Endothelial cell of umbilical vein (primary cell): ENCODE measurements at regions not wholly inside any gene's neighbourhood (a gene's known extent, or its start where the extent isn't known, plus 50 kb on each side); places are given as distances from the start of the nearest gene placed in this dataset.

ENCODE experiments used
- BruUV-seq: library from RNA; stranded (reverse); fragments of 400-500 nt; replicated peaks from 2 replicates; lab custom pipeline; 2021; lab: Mats Ljungman, UMichigan
- CTCF ChIA-PET: fragments of 300-600, 350-600 bp; sonication (Branson Sonifier 250); formaldehyde crosslinking; loops from one replicate; lab custom pipeline; 2021; ENCODE audit warnings: antibody characterized with exemption, inconsistent platforms; lab: Charles Lee
- POLR2A ChIA-PET: fragments of 300-600, 350-600 bp; sonication (Branson Sonifier 250); formaldehyde crosslinking; loops from one replicate; lab custom pipeline; 2021; ENCODE audit warnings: antibody characterized with exemption, inconsistent platforms; lab: Charles Lee
- DNase-seq: peaks from one replicate; pipeline ENCODE4 v3.0.0-alpha.2; 2011; ENCODE audit warnings: low read depth, low spot score
- FAIRE-seq: peaks from 2 replicates; lab custom pipeline; 2011; peaks lifted over from hg19 to GRCh38; lab: Jason Lieb, UNC
- H2AFZ ChIP-seq: 2 replicates; pipeline ENCODE4 v1.6.0; 2012; ENCODE audit warnings: low read depth, low read length, control low read depth, inconsistent platforms
- H3K27ac ChIP-seq: 2 replicates; pipeline ENCODE4 v1.5.1; 2011; ENCODE audit warnings: low read depth, mild to moderate bottlenecking, control low read depth, low read length, moderate library complexity; ENCODE audit not compliant: insufficient read depth
- H3K27me3 ChIP-seq, 2 experiments: 2 replicates each; pipeline versions ENCODE4 v1.6.0 to v1.6.1; 2011; ENCODE audit warnings: low read length in 2 of 2, mixed read lengths in 1 of 2; ENCODE audit not compliant: control insufficient read depth in 2 of 2, insufficient read depth in 2 of 2
- H3K36me3 ChIP-seq, 2 experiments: 2 replicates in 1 of 2; 3 replicates in 1 of 2; pipeline ENCODE4 v1.5.1; 2011; ENCODE audit warnings: low read length in 2 of 2, mild to moderate bottlenecking in 1 of 2, moderate library complexity in 1 of 2; ENCODE audit not compliant: control insufficient read depth in 2 of 2, insufficient read depth in 2 of 2; ENCODE audit errors: extremely low read depth in 1 of 2
- H3K4me1 ChIP-seq: 3 replicates; pipeline ENCODE4 v1.5.1; 2011; ENCODE audit warnings: mild to moderate bottlenecking, low read length; ENCODE audit not compliant: control insufficient read depth, insufficient read depth; ENCODE audit errors: extremely low read depth
- H3K4me2 ChIP-seq: 2 replicates; pipeline ENCODE4 v1.6.1; 2011; ENCODE audit warnings: low read length, control low read depth, mixed read lengths; ENCODE audit not compliant: insufficient read depth
- H3K4me3 ChIP-seq, 3 experiments: fragments of 200-600 bp in 1 of 3; sonication (generic), shearing (Covaris generic) in 1 of 3; replicated peaks in 1 of 3; 2 replicates each; pipeline ENCODE4 v1.5.1; 2011 to 2016; ENCODE audit warnings: control low read depth in 3 of 3, low read length in 3 of 3, mild to moderate bottlenecking in 2 of 3, inconsistent platforms in 1 of 3, low read depth in 1 of 3, moderate library complexity in 1 of 3; ENCODE audit not compliant: insufficient read depth in 1 of 3
- H3K79me2 ChIP-seq: 2 replicates; pipeline ENCODE4 v1.6.0; 2012; ENCODE audit warnings: low read length, inconsistent platforms; ENCODE audit not compliant: control insufficient read depth, insufficient read depth
- H3K9ac ChIP-seq: replicated peaks from 2 replicates; pipeline ENCODE3; 2011; ENCODE audit warnings: low read length, control low read depth; ENCODE audit not compliant: insufficient read depth; ENCODE audit errors: extremely low read depth
- H3K9me1 ChIP-seq: replicated peaks from 3 replicates; pipeline ENCODE4 v1.6.0; 2011; ENCODE audit warnings: mild to moderate bottlenecking, low read length; ENCODE audit not compliant: control insufficient read depth, insufficient read depth; ENCODE audit errors: extremely low read depth
- H3K9me3 ChIP-seq: replicated peaks from 2 replicates; pipeline ENCODE4 v1.5.1; 2012; ENCODE audit warnings: low read length, inconsistent platforms; ENCODE audit not compliant: control insufficient read depth, insufficient read depth
- H4K20me1 ChIP-seq: replicated peaks from 2 replicates; pipeline ENCODE3; 2011; ENCODE audit warnings: mild to moderate bottlenecking, low read length; ENCODE audit not compliant: control insufficient read depth, insufficient read depth; ENCODE audit errors: extremely low read depth
- EZH2 ChIP-seq: IDR thresholded peaks from 2 replicates; pipeline ENCODE4 v1.6.1; 2012; ENCODE audit warnings: borderline replicate concordance, low read depth, mild to moderate bottlenecking, moderate library complexity, low read length, inconsistent platforms; ENCODE audit not compliant: severe bottlenecking
- FOS ChIP-seq: IDR thresholded peaks from 2 replicates; pipeline ENCODE4 v1.6.1; 2011; ENCODE audit warnings: mild to moderate bottlenecking, low read length, moderate library complexity, borderline replicate concordance; ENCODE audit not compliant: insufficient read depth
- GATA2 ChIP-seq: IDR thresholded peaks from 2 replicates; pipeline ENCODE4 v1.7.0; 2011; ENCODE audit warnings: low read depth, mild to moderate bottlenecking, moderate library complexity, mixed read lengths, low read length; ENCODE audit not compliant: insufficient read length, insufficient read depth
- JUN ChIP-seq: IDR thresholded peaks from 2 replicates; pipeline ENCODE4 v1.6.1; 2011; ENCODE audit warnings: borderline replicate concordance, low read depth; ENCODE audit not compliant: insufficient read length, insufficient read depth
- MYC ChIP-seq: IDR thresholded peaks from one replicate; pipeline ENCODE4 v1.6.1; 2011; ENCODE audit warnings: mild to moderate bottlenecking, low read depth, low read length
- POLR2A ChIP-seq: IDR thresholded peaks from 2 replicates; pipeline ENCODE4 v1.6.1; 2012; ENCODE audit warnings: low read depth, mild to moderate bottlenecking, control low read depth, low read length
- POLR2AphosphoS5 ChIP-seq: IDR thresholded peaks from 2 replicates; pipeline ENCODE4 v1.6.1; 2012; ENCODE audit warnings: low read depth, mild to moderate bottlenecking, control low read depth, low read length, moderate library complexity; ENCODE audit not compliant: insufficient read depth
- dilution Hi-C: fragments of 300-500 bp; cut with MboI; formaldehyde crosslinking; loops from one replicate; pipeline ENCODE4 v1.15.0; 2019; ENCODE audit warnings: low sequenced_read_pairs; ENCODE audit not compliant: extremely low pct_ligation_motif_present
- intact Hi-C: fragments of 100-400 bp; cut with micrococcal nuclease; formaldehyde crosslinking; loops from one replicate; pipeline ENCODE4 v1.10.0; 2022
- TF ChIP-seq, protein P1 (sequence below): IDR thresholded peaks from 2 replicates; pipeline ENCODE4 v1.6.1; 2011; ENCODE audit not compliant: insufficient read depth, insufficient read length
- TF ChIP-seq, protein P2 (sequence below), 2 donors: IDR thresholded peaks; 1 replicate in 1 of 2; 2 replicates in 1 of 2; pipeline ENCODE4 v1.5.1; 2011; ENCODE audit warnings: low read length in 2 of 2, mild to moderate bottlenecking in 2 of 2, moderate library complexity in 2 of 2, control low read depth in 1 of 2, inconsistent platforms in 1 of 2, low read depth in 1 of 2; ENCODE audit not compliant: insufficient read depth in 1 of 2; ENCODE audit errors: extremely low read depth in 1 of 2

DNA sequence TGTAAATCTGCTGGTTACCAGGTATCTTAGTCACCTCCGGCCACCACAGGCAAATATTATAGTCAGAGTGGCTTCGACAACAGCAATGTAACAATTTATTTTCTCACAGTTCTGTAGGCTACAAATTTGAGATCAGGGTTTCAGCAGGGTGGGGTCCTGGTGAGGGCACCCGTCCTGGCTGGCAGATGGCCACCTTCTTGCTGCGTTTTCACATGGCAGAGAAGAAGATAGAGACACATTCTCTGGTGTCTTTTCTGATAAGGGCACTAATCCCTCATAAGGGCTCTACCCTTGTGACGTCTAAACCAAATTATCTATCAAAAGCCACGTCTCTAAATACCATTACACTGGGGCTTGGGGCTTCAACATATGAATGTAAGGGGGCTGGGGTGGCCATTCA, 843.2 kb upstream of the FANCL start:
- H3K4me2 ChIP-seq: no peak overlapping the region
- H3K9ac ChIP-seq: no peak overlapping the region
- intact Hi-C loops (no loop called here), dilution Hi-C loops (no loop called here)
- ChIA-PET POLR2A (no interaction called here), CTCF (no interaction called here)
- no peaks in the 10 kb centered on the region for H3K27me3 ChIP-seq
- no peaks in the 10 kb centered on the region for H3K4me1 ChIP-seq
- H2AFZ ChIP-seq: no peak overlapping the region
- no peak overlapping the region for H3K27ac ChIP-seq
- no peaks in the 10 kb centered on the region for H3K79me2 ChIP-seq
- no peaks in the 10 kb centered on the region for H3K36me3 ChIP-seq
- H3K9me3 ChIP-seq: no peaks in the 10 kb centered on the region
- no peaks in the 10 kb centered on the region for H3K9me1 ChIP-seq
- FAIRE-seq (no peak), DNase-seq (no peak)
- no TSS peak for BruUV-seq
- H3K4me3 ChIP-seq: no peak overlapping the region
- H4K20me1 ChIP-seq: no peaks in the 10 kb centered on the region
- TF ChIP-seq JUN (no peak), FOS (no peak), POLR2A (no peak)

- H3K9me3 ChIP-seq: no peaks in the 10 kb centered on the region
- H3K4me1 ChIP-seq: no peaks in the 10 kb centered on the region
- H3K9me1 ChIP-seq: no peaks in the 10 kb centered on the region
- H3K9ac ChIP-seq: no peak overlapping the region
- ChIA-PET CTCF (no interaction called here), POLR2A (no interaction called here)
- no peak overlapping the region for H3K4me2 ChIP-seq
- no peak overlapping the region for H2AFZ ChIP-seq
- no peaks in the 10 kb centered on the region for H3K79me2 ChIP-seq
- no peak overlapping the region for H3K4me3 ChIP-seq
- intact Hi-C loops: no loop called here
- dilution Hi-C loops: no loop called here
- no peaks in the 10 kb centered on the region for H4K20me1 ChIP-seq
- H3K27me3 ChIP-seq: no peaks in the 10 kb centered on the region
- no peak for DNase-seq
- no TSS peak for BruUV-seq
- TF ChIP-seq JUN (no peak), FOS (no peak), EZH2 (no peak), GATA2 (no peak), POLR2AphosphoS5 (no peak), MYC (no peak)
- TF ChIP-seq, protein P1, sequence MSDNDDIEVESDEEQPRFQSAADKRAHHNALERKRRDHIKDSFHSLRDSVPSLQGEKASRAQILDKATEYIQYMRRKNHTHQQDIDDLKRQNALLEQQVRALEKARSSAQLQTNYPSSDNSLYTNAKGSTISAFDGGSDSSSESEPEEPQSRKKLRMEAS: no peak
- TF ChIP-seq, protein P2, sequence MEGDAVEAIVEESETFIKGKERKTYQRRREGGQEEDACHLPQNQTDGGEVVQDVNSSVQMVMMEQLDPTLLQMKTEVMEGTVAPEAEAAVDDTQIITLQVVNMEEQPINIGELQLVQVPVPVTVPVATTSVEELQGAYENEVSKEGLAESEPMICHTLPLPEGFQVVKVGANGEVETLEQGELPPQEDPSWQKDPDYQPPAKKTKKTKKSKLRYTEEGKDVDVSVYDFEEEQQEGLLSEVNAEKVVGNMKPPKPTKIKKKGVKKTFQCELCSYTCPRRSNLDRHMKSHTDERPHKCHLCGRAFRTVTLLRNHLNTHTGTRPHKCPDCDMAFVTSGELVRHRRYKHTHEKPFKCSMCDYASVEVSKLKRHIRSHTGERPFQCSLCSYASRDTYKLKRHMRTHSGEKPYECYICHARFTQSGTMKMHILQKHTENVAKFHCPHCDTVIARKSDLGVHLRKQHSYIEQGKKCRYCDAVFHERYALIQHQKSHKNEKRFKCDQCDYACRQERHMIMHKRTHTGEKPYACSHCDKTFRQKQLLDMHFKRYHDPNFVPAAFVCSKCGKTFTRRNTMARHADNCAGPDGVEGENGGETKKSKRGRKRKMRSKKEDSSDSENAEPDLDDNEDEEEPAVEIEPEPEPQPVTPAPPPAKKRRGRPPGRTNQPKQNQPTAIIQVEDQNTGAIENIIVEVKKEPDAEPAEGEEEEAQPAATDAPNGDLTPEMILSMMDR (IDR thresholded peaks at IDR 0.05; ENCODE audit: extremely low read depth in 1 of 2, insufficient read depth in 1 of 2, low read depth in 1 of 2, low read length in 2 of 2): no peak
- no peaks in the 10 kb centered on the region for H3K36me3 ChIP-seq
- FAIRE-seq: no peak
- no peak overlapping the region for H3K27ac ChIP-seq
Measured at GRCh38 chr2:59083075-59083828, 842.1 kb upstream of the FANCL start.
